Trophoblast cell (in vitro differentiated cells and primary cell): ENCODE measurements at regions not wholly inside any gene's neighbourhood (a gene's known extent, or its start where the extent isn't known, plus 50 kb on each side); places are given as distances from the start of the nearest gene placed in this dataset.

ENCODE experiments used
- DNase-seq, 2 donors: peaks; one replicate each; pipeline ENCODE4 v3.0.0-alpha.2; 2016
- H2AFZ ChIP-seq: 2 replicates; pipeline ENCODE4 v1.6.1; 2013; ENCODE audit warnings: low read length, moderate library complexity, mild to moderate bottlenecking; ENCODE audit not compliant: insufficient read depth, poor library complexity
- H2AK5ac ChIP-seq: 2 replicates; pipeline ENCODE4 v1.6.1; 2013; ENCODE audit warnings: mild to moderate bottlenecking, low read length
- H2BK120ac ChIP-seq: 2 replicates; pipeline ENCODE4 v1.6.1; 2013; ENCODE audit warnings: low read length, mild to moderate bottlenecking, moderate library complexity; ENCODE audit not compliant: insufficient read depth, poor library complexity
- H2BK12ac ChIP-seq: 2 replicates; pipeline ENCODE4 v1.6.1; 2013; ENCODE audit warnings: mild to moderate bottlenecking, low read length, moderate library complexity
- H2BK5ac ChIP-seq: 2 replicates; pipeline ENCODE4 v1.6.1; 2013; ENCODE audit warnings: low read length, low read depth, moderate library complexity, mild to moderate bottlenecking; ENCODE audit not compliant: poor library complexity
- H3K14ac ChIP-seq: 2 replicates; pipeline ENCODE4 v1.6.1; 2013; ENCODE audit warnings: mild to moderate bottlenecking, low read length
- H3K18ac ChIP-seq: 2 replicates; pipeline ENCODE4 v1.6.1; 2013; ENCODE audit warnings: mild to moderate bottlenecking, low read length
- H3K23ac ChIP-seq: 2 replicates; pipeline ENCODE4 v1.6.1; 2013; ENCODE audit warnings: low read length
- H3K27ac ChIP-seq: 2 replicates; pipeline ENCODE4 v1.5.1; 2013; ENCODE audit warnings: low read depth, mild to moderate bottlenecking, inconsistent platforms, low read length, moderate library complexity
- H3K27me3 ChIP-seq: 2 replicates; pipeline ENCODE4 v1.6.1; 2013; ENCODE audit warnings: inconsistent platforms, mild to moderate bottlenecking, low read length, moderate library complexity; ENCODE audit not compliant: insufficient read depth
- H3K36me3 ChIP-seq, 2 experiments: 1 replicate in 1 of 2; 2 replicates in 1 of 2; pipeline ENCODE4 v1.6.1; 2013; ENCODE audit warnings: low read length in 2 of 2, mild to moderate bottlenecking in 2 of 2, moderate library complexity in 1 of 2; ENCODE audit not compliant: insufficient read depth in 2 of 2, control insufficient read depth in 1 of 2
- H3K4ac ChIP-seq: 2 replicates; pipeline ENCODE4 v1.6.1; 2013; ENCODE audit warnings: low read depth, mild to moderate bottlenecking, low read length, moderate library complexity
- H3K4me1 ChIP-seq, 2 experiments: 1 replicate in 1 of 2; 2 replicates in 1 of 2; pipeline ENCODE4 v1.6.1; 2013; ENCODE audit warnings: low read length in 2 of 2, mild to moderate bottlenecking in 2 of 2, moderate library complexity in 1 of 2; ENCODE audit not compliant: insufficient read depth in 2 of 2, control insufficient read depth in 1 of 2
- H3K4me2 ChIP-seq: 2 replicates; pipeline ENCODE4 v1.6.1; 2013; ENCODE audit warnings: inconsistent platforms, mild to moderate bottlenecking, low read length, moderate library complexity
- H3K4me3 ChIP-seq: 2 replicates; pipeline ENCODE4 v1.5.1; 2013; ENCODE audit warnings: mild to moderate bottlenecking, low read depth, low read length, inconsistent platforms
- H3K79me1 ChIP-seq: one replicate; pipeline ENCODE4 v1.6.1; 2013; ENCODE audit warnings: low read length
- H3K79me2 ChIP-seq: 2 replicates; pipeline ENCODE4 v1.6.1; 2013; ENCODE audit warnings: low read length, mild to moderate bottlenecking; ENCODE audit not compliant: control insufficient read depth, insufficient read depth, poor library complexity
- H3K9ac ChIP-seq: 2 replicates; pipeline ENCODE4 v1.6.1; 2013; ENCODE audit warnings: mild to moderate bottlenecking, low read length
- H3K9me3 ChIP-seq: 2 replicates; pipeline ENCODE4 v1.6.1; 2013; ENCODE audit warnings: low read depth, mild to moderate bottlenecking, control low read depth, inconsistent platforms, low read length; ENCODE audit not compliant: insufficient read depth
- H4K12ac ChIP-seq: 2 replicates; pipeline ENCODE4 v1.6.1; 2013; ENCODE audit warnings: low read depth, mild to moderate bottlenecking, low read length, moderate library complexity
- H4K8ac ChIP-seq: 2 replicates; pipeline ENCODE4 v1.6.1; 2013; ENCODE audit warnings: low read depth, mild to moderate bottlenecking, low read length, moderate library complexity
- H4K91ac ChIP-seq: one replicate; pipeline ENCODE4 v1.6.1; 2013; ENCODE audit warnings: low read depth, mild to moderate bottlenecking, low read length, moderate library complexity
- WGBS: extraction: QIAGEN DNeasy Blood & Tissue Kit; methylation state at CpG from one replicate; pipeline ENCODE4 v1.1.7; 2013; ENCODE audit warnings: missing lambda C conversion rate; ENCODE audit not compliant: insufficient read length, insufficient coverage; ENCODE audit errors: extremely low coverage; 5-methylcytosine and 5-hydroxymethylcytosine counted together

GRCh38 chr13:79972066-79972569 is 368.8 kb downstream of the SPRY2 start:
- H3K4ac ChIP-seq = no peak overlapping the region
- no CpG with 5 or more reads among the region's 2 CpGs for WGBS
- no peaks in the 10 kb centered on the region for H3K27me3 ChIP-seq
- no peak overlapping the region for H3K4me3 ChIP-seq
- no peak overlapping the region for H2BK12ac ChIP-seq
- H2BK5ac ChIP-seq = no peak overlapping the region
- no peak overlapping the region for H3K18ac ChIP-seq
- no peaks in the 10 kb centered on the region for H3K79me1 ChIP-seq
- H2AK5ac ChIP-seq = no peak overlapping the region
- no peak overlapping the region for H4K12ac ChIP-seq
- H3K9me3 ChIP-seq = peaks cover 6% of the 10 kb centered on the region
- no peak overlapping the region for H3K23ac ChIP-seq
- H3K36me3 ChIP-seq = no peaks in the 10 kb centered on the region
- no peak overlapping the region for H2BK120ac ChIP-seq
- no peak overlapping the region for H3K14ac ChIP-seq
- no peaks in the 10 kb centered on the region for H3K4me1 ChIP-seq
- no peak overlapping the region for H4K8ac ChIP-seq
- DNase-seq = no peak
- H3K27ac ChIP-seq = no peak overlapping the region
- H3K9ac ChIP-seq = no peak overlapping the region
- no peaks in the 10 kb centered on the region for H3K79me2 ChIP-seq
- H4K91ac ChIP-seq = no peak overlapping the region
- no peak overlapping the region for H3K4me2 ChIP-seq
- H2AFZ ChIP-seq = no peak overlapping the region

- no peak overlapping the region for H3K27ac ChIP-seq
- no peaks in the 10 kb centered on the region for H3K9me3 ChIP-seq
- H3K4me2 ChIP-seq = no peak overlapping the region
- H3K23ac ChIP-seq = no peak overlapping the region
- H3K18ac ChIP-seq = no peak overlapping the region
- no peak overlapping the region for H4K12ac ChIP-seq
- H3K4me3 ChIP-seq = no peak overlapping the region
- no peaks in the 10 kb centered on the region for H3K79me2 ChIP-seq
- H3K27me3 ChIP-seq = no peaks in the 10 kb centered on the region
- no peaks in the 10 kb centered on the region for H3K4me1 ChIP-seq
- H3K36me3 ChIP-seq = no peaks in the 10 kb centered on the region
- H2BK12ac ChIP-seq = no peak overlapping the region
- no peak overlapping the region for H3K9ac ChIP-seq
- no peak overlapping the region for H2AK5ac ChIP-seq
- H4K91ac ChIP-seq = no peak overlapping the region
- no peaks in the 10 kb centered on the region for H3K79me1 ChIP-seq
- H2BK5ac ChIP-seq = no peak overlapping the region
- no peak overlapping the region for H3K4ac ChIP-seq
- H2AFZ ChIP-seq = no peak overlapping the region
- H4K8ac ChIP-seq = no peak overlapping the region
- no peak for DNase-seq
- H3K14ac ChIP-seq = no peak overlapping the region
- no peak overlapping the region for H2BK120ac ChIP-seq
- WGBS = no CpG with 5 or more reads among the region's 2 CpGs
These were observed 374.4 kb downstream of the SPRY2 start for GRCh38 chr13:79966493-79966895.

GRCh38 chr13:79966059-79966458 is 374.9 kb downstream of the SPRY2 start:
- H3K4me1 ChIP-seq = no peaks in the 10 kb centered on the region
- no peaks in the 10 kb centered on the region for H3K9me3 ChIP-seq
- H3K4me2 ChIP-seq = no peak overlapping the region
- no peak overlapping the region for H4K12ac ChIP-seq
- no peak overlapping the region for H4K91ac ChIP-seq
- H2AFZ ChIP-seq = no peak overlapping the region
- H3K79me2 ChIP-seq = no peaks in the 10 kb centered on the region
- H2AK5ac ChIP-seq = no peak overlapping the region
- no peaks in the 10 kb centered on the region for H3K79me1 ChIP-seq
- H3K36me3 ChIP-seq = no peaks in the 10 kb centered on the region
- no peak overlapping the region for H3K9ac ChIP-seq
- H2BK5ac ChIP-seq = no peak overlapping the region
- no peak overlapping the region for H4K8ac ChIP-seq
- no peak overlapping the region for H3K14ac ChIP-seq
- H3K4me3 ChIP-seq = no peak overlapping the region
- no peak overlapping the region for H3K4ac ChIP-seq
- WGBS = no CpG with 5 or more reads among the region's 3 CpGs
- no peak overlapping the region for H3K23ac ChIP-seq
- no peak overlapping the region for H2BK120ac ChIP-seq
- peak in 1 of 2 donors; percentile 1 for DNase-seq
- no peak overlapping the region for H3K27ac ChIP-seq
- no peak overlapping the region for H3K18ac ChIP-seq
- no peak overlapping the region for H2BK12ac ChIP-seq
- no peaks in the 10 kb centered on the region for H3K27me3 ChIP-seq

- Histone ChIP-seq H3K14ac (no peak overlapping the region), H2AFZ (no peak overlapping the region), H4K12ac (no peak overlapping the region), H2BK12ac (no peak overlapping the region), H3K27ac (no peak overlapping the region), H2BK5ac (no peak overlapping the region), H3K9me3 (no peaks in the 10 kb centered on the region), H4K8ac (no peak overlapping the region), H3K4me3 (no peak overlapping the region), H3K27me3 (no peaks in the 10 kb centered on the region), H4K91ac (no peak overlapping the region), H3K4me2 (no peak overlapping the region), H3K23ac (no peak overlapping the region), H2AK5ac (no peak overlapping the region), H3K4ac (no peak overlapping the region), H3K79me2 (no peaks in the 10 kb centered on the region), H3K9ac (no peak overlapping the region), H3K36me3 (no peaks in the 10 kb centered on the region), H3K18ac (no peak overlapping the region), H3K79me1 (no peaks in the 10 kb centered on the region), H3K4me1 (no peaks in the 10 kb centered on the region), H2BK120ac (no peak overlapping the region)
- WGBS = no CpG with 5 or more reads among the region's 3 CpGs
- no peak for DNase-seq
These were observed 394.4 kb downstream of the SPRY2 start for GRCh38 chr13:79946556-79946955.
